ENCODE measurements at regions not wholly inside any gene's neighbourhood (a gene's known extent, or its start where the extent isn't known, plus 50 kb on each side); places are given as distances from the start of the nearest gene placed in this dataset.

DNA sequence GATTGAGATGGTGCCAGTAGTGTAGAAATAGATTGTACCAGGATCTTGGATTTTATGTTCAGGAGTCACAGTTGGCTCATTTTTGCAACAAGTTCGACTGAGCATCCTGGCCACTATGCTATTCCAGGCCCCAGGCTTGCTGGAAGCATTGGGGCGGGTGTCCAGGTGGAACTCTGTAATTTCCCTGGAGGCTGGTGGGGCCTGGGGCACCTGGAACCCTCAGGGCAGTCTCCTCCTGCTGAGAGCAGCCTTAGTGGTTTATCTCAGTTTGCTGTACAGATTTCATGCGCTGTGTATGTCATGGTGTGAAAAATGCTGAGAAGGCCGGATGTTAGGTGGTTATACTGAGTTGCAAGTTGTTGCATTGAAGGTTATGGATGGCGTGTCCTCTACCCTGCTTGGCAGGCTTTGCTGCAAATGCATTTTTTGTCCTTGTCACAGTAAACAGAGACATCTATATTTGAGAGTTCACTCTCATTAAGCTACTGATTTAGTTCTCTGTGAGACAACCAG lies 135.1 kb upstream of the MYLIP start:
- Histone ChIP-seq H3K9me3 (ENCODE audit: control insufficient read depth, insufficient read depth, low read length) (no peaks in the 10 kb centered on the region), H3F3A (ENCODE audit: control insufficient read depth, insufficient read depth) (no peaks in the 10 kb centered on the region), H3K27me3 (ENCODE audit: control insufficient read depth, low read length) (peaks cover 5% of the 10 kb centered on the region; the same call in 1 of the 2 replicates), H3K4me3 (ENCODE audit: low read length) (no peak overlapping the region), H3K36me3 (ENCODE audit: control insufficient read depth, low read length) (no peaks in the 10 kb centered on the region), H4K20me1 (ENCODE audit: control insufficient read depth, insufficient read depth, low read depth, low read length) (no peaks in the 10 kb centered on the region), H3K9me2 (replicated peaks; ENCODE audit: control insufficient read depth, low read length) (no peaks in the 10 kb centered on the region), H3K4me1 (ENCODE audit: control insufficient read depth, low read length) (no peaks in the 10 kb centered on the region), H3K4me2 (ENCODE audit: low read length) (no peak overlapping the region), H3K79me2 (ENCODE audit: control insufficient read depth, low read length) (no peaks in the 10 kb centered on the region), H3K27ac (ENCODE audit: low read depth, low read length) (no peak overlapping the region)
- no peak for TF ChIP-seq EZH2phosphoT487 (IDR thresholded peaks at IDR 0.05; ENCODE audit: borderline replicate concordance, low read length)
- TF ChIP-seq, protein P1, sequence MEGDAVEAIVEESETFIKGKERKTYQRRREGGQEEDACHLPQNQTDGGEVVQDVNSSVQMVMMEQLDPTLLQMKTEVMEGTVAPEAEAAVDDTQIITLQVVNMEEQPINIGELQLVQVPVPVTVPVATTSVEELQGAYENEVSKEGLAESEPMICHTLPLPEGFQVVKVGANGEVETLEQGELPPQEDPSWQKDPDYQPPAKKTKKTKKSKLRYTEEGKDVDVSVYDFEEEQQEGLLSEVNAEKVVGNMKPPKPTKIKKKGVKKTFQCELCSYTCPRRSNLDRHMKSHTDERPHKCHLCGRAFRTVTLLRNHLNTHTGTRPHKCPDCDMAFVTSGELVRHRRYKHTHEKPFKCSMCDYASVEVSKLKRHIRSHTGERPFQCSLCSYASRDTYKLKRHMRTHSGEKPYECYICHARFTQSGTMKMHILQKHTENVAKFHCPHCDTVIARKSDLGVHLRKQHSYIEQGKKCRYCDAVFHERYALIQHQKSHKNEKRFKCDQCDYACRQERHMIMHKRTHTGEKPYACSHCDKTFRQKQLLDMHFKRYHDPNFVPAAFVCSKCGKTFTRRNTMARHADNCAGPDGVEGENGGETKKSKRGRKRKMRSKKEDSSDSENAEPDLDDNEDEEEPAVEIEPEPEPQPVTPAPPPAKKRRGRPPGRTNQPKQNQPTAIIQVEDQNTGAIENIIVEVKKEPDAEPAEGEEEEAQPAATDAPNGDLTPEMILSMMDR (IDR thresholded peaks at IDR 0.05; ENCODE audit: low read depth, low read length, poor library complexity, severe bottlenecking), result no peak

DNA sequence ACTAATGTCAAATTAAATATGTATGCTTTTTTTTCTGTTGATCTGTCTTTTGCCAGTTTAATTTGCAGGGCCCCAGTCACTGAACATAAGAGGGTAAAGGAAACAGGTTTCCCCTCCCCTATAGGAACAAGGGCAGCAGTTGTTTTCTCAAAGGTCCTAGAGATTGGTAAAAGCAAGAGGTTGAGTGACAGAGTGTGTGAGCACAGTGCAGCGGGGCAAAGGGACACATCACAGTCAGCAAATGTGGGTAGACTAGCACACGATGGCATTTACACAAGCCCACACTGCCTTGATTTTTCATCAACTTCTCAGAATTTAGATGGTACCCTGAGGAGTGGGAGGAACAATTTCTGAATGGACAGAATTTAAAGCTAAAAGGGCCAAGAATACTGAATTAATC lies 138.7 kb upstream of the MYLIP start:
- Histone ChIP-seq H3K79me2 (ENCODE audit: control insufficient read depth, low read length) (no peaks in the 10 kb centered on the region), H3K9me2 (replicated peaks; ENCODE audit: control insufficient read depth, low read length) (no peaks in the 10 kb centered on the region)
- TF ChIP-seq, protein P1 (IDR thresholded peaks at IDR 0.05; ENCODE audit: low read depth, low read length, poor library complexity, severe bottlenecking), result no peak
- no peak for TF ChIP-seq EZH2phosphoT487 (IDR thresholded peaks at IDR 0.05; ENCODE audit: borderline replicate concordance, low read length)

DNA sequence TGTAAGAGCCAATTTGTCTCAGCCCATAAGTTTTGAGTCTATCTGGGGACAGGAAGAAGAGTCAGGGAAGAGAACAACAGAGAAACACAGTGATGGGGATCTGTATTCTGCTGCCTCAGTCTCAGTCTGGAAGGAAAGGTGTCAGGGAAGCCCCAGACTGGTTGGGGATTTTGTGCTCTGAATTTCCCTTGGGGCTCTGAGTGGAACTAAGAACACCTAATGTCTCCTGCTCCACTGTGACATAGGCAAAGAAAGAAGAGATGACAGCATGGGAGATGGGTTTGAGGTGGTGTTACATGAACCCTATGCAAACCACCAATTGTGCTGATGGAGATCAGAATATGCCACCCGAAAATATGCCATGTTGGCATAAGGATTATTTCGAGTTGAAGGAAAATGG lies 139.5 kb upstream of the MYLIP start:
- no peak overlapping the region for H3K27ac ChIP-seq (ENCODE audit: low read depth, low read length)
- H3K79me2 ChIP-seq (ENCODE audit: control insufficient read depth, low read length), result no peaks in the 10 kb centered on the region
- H3K36me3 ChIP-seq (ENCODE audit: control insufficient read depth, low read length), result no peaks in the 10 kb centered on the region
- peaks cover 12% of the 10 kb centered on the region for H3K27me3 ChIP-seq (ENCODE audit: control insufficient read depth, low read length)
- H3K4me1 ChIP-seq (ENCODE audit: control insufficient read depth, low read length), result no peaks in the 10 kb centered on the region
- no peak overlapping the region for H3K4me2 ChIP-seq (ENCODE audit: low read length)
- TF ChIP-seq, protein P1 (IDR thresholded peaks at IDR 0.05; ENCODE audit: low read depth, low read length, poor library complexity, severe bottlenecking), result no peak
- TF ChIP-seq EZH2phosphoT487 (IDR thresholded peaks at IDR 0.05; ENCODE audit: borderline replicate concordance, low read length), result no peak
- H3K9me3 ChIP-seq (ENCODE audit: control insufficient read depth, insufficient read depth, low read length), result no peaks in the 10 kb centered on the region; the same call in 1 of the 2 replicates
- H3F3A ChIP-seq (ENCODE audit: control insufficient read depth, insufficient read depth), result no peaks in the 10 kb centered on the region
- no peaks in the 10 kb centered on the region for H4K20me1 ChIP-seq (ENCODE audit: control insufficient read depth, insufficient read depth, low read depth, low read length)
- no peak overlapping the region for H3K4me3 ChIP-seq (ENCODE audit: low read length)
- no peaks in the 10 kb centered on the region for H3K9me2 ChIP-seq (replicated peaks; ENCODE audit: control insufficient read depth, low read length)

More for the DNA sequence above, 138.7 kb upstream of the MYLIP start:
- H4K20me1 ChIP-seq (ENCODE audit: control insufficient read depth, insufficient read depth, low read depth, low read length), result no peaks in the 10 kb centered on the region
- H3K4me3 ChIP-seq (ENCODE audit: low read length), result no peak overlapping the region
- no peak overlapping the region for H3K4me2 ChIP-seq (ENCODE audit: low read length)
- no peaks in the 10 kb centered on the region for H3F3A ChIP-seq (ENCODE audit: control insufficient read depth, insufficient read depth)
- H3K9me3 ChIP-seq (ENCODE audit: control insufficient read depth, insufficient read depth, low read length), result no peaks in the 10 kb centered on the region; the same call in 1 of the 2 replicates
- H3K27me3 ChIP-seq (ENCODE audit: control insufficient read depth, low read length), result peaks cover 12% of the 10 kb centered on the region
- H3K4me1 ChIP-seq (ENCODE audit: control insufficient read depth, low read length), result no peaks in the 10 kb centered on the region
- no peak overlapping the region for H3K27ac ChIP-seq (ENCODE audit: low read depth, low read length)
- H3K36me3 ChIP-seq (ENCODE audit: control insufficient read depth, low read length), result no peaks in the 10 kb centered on the region

All from DOHH2 (cell line).